A549 (cell line): ENCODE measurements at regions not wholly inside any gene's neighbourhood (a gene's known extent, or its start where the extent isn't known, plus 50 kb on each side); places are given as distances from the start of the nearest gene placed in this dataset.

ENCODE experiments used
- ATAC-seq, 2 experiments: fragments of 200-7000 bp in 1 of 2; fragments of >200 bp in 1 of 2; cut with Nextera tagmentation in 1 of 2; cut with Tn5 transposase in 1 of 2; 3 replicates each; pipeline versions ENCODE4 v1.8.0 to v1.9.1; 2018 to 2020; ENCODE audit warnings: mild to moderate bottlenecking in 1 of 2, moderate library complexity in 1 of 2
- CTCF ChIA-PET: fragments of 300-600 bp; sonication (Branson Sonifier 250); formaldehyde crosslinking; extraction: SDS; loops from one replicate; lab custom pipeline; 2021; ENCODE audit warnings: antibody characterized with exemption, inconsistent platforms; lab: Yijun Ruan, JAX
- POLR2A ChIA-PET: fragments of 350-600 bp; formaldehyde crosslinking; extraction: SDS; loops from one replicate; lab custom pipeline; 2021; ENCODE audit warnings: antibody characterized with exemption, inconsistent platforms; lab: Yijun Ruan, JAX
- DNase-seq, 2 experiments: peaks; one replicate each; pipeline versions ENCODE4 v3.0.0 to v3.0.0-alpha.2; 2011 to 2016; ENCODE audit warnings: low read depth in 1 of 2, low spot score in 1 of 2
- FAIRE-seq: peaks from 2 replicates; lab custom pipeline; 2011; peaks lifted over from hg19 to GRCh38; lab: Jason Lieb, UNC
- H3K27ac ChIP-seq, 2 experiments: fragments of >200 bp; sonication (Bioruptor Twin); formaldehyde crosslinking; 3 replicates each; pipeline ENCODE4 v1.5.1; 2016 to 2017
- H3K4me1 ChIP-seq: fragments of >200 bp; sonication (Bioruptor Twin); formaldehyde crosslinking; 3 replicates; pipeline ENCODE4 v1.6.1; 2016
- H3K4me2 ChIP-seq: fragments of >200 bp; sonication (Bioruptor Twin); formaldehyde crosslinking; 3 replicates; pipeline ENCODE4 v1.6.1; 2016
- H3K4me3 ChIP-seq: fragments of >200 bp; sonication (Bioruptor Twin); formaldehyde crosslinking; 3 replicates; pipeline ENCODE4 v1.5.1; 2016
- H3K9me3 ChIP-seq: fragments of >200 bp; sonication (Bioruptor Twin); formaldehyde crosslinking; 3 replicates; pipeline ENCODE4 v1.6.1; 2016
- BCL3 ChIP-seq: fragments of >200 bp; sonication (Bioruptor Twin); formaldehyde crosslinking; IDR thresholded peaks from 3 replicates; pipeline ENCODE4 v1.6.1; 2016
- BHLHE40 ChIP-seq: IDR thresholded peaks from 2 replicates; pipeline ENCODE4 v1.6.1; 2012; ENCODE audit warnings: low read depth, low read length, inconsistent platforms
- CBX8 ChIP-seq: fragments of 200-600 bp; sonication (generic); IDR thresholded peaks from 2 replicates; pipeline ENCODE4 v1.6.1; 2016
- CEBPB ChIP-seq, 2 experiments: fragments of >200 bp in 1 of 2; sonication (Bioruptor Twin) in 1 of 2; formaldehyde crosslinking in 1 of 2; IDR thresholded peaks; 2 replicates each; pipeline ENCODE4 v1.6.1; 2012 to 2016
- CHD4 ChIP-seq: fragments of 200-600 bp; sonication (generic); IDR thresholded peaks from 2 replicates; pipeline ENCODE4 v1.6.1; 2016; ENCODE audit warnings: antibody characterized with exemption, mild to moderate bottlenecking, borderline replicate concordance
- E2F6 ChIP-seq: IDR thresholded peaks from 2 replicates; pipeline ENCODE4 v1.6.1; 2012; ENCODE audit warnings: low read depth, borderline replicate concordance
- ELK1 ChIP-seq: fragments of 150-350 bp; IDR thresholded peaks from 2 replicates; pipeline ENCODE4 v1.6.1; 2014; ENCODE audit warnings: low read depth, mild to moderate bottlenecking, low read length
- EP300 ChIP-seq, 2 experiments: fragments of >200 bp; sonication (Bioruptor Twin); formaldehyde crosslinking; IDR thresholded peaks; 2 replicates in 1 of 2; 3 replicates in 1 of 2; pipeline ENCODE4 v1.6.1; 2016 to 2017
- ESRRA ChIP-seq: fragments of 150-350 bp; IDR thresholded peaks from 2 replicates; pipeline ENCODE4 v1.6.1; 2014; ENCODE audit warnings: mild to moderate bottlenecking, low read length, borderline replicate concordance
- FOSL2 ChIP-seq, 2 experiments: fragments of 450-650 bp in 1 of 2; fragments of >200 bp in 1 of 2; sonication (Bioruptor Twin) in 1 of 2; formaldehyde crosslinking; IDR thresholded peaks; 2 replicates each; pipeline versions ENCODE4 v1.5.0 to v1.6.1; 2016 to 2020; ENCODE audit warnings: mild to moderate bottlenecking in 1 of 2, moderate library complexity in 1 of 2
- GATA3 ChIP-seq: IDR thresholded peaks from 2 replicates; pipeline ENCODE4 v1.6.1; 2012; ENCODE audit warnings: borderline replicate concordance
- HDAC2 ChIP-seq: fragments of 200-600 bp; sonication (generic); IDR thresholded peaks from 2 replicates; pipeline ENCODE4 v1.6.1; 2016
- HOXB5 ChIP-seq: fragments of 250-450 bp; sonication (Bioruptor Pico); IDR thresholded peaks from 2 replicates; pipeline ENCODE4 v1.5.0; 2020; ENCODE audit warnings: mild to moderate bottlenecking, moderate library complexity
- JUNB ChIP-seq: fragments of >200 bp; sonication (Bioruptor Twin); formaldehyde crosslinking; IDR thresholded peaks from 2 replicates; pipeline ENCODE4 v1.6.1; 2016
- KDM1A ChIP-seq: fragments of 200-600 bp; sonication (generic); IDR thresholded peaks from 2 replicates; pipeline ENCODE4 v1.6.1; 2016; ENCODE audit warnings: low read depth, mild to moderate bottlenecking
- MAFK ChIP-seq: fragments of 450-650 bp; IDR thresholded peaks from 2 replicates; pipeline ENCODE4 v1.6.1; 2014; ENCODE audit not compliant: partially characterized antibody
- NFE2L2 ChIP-seq: fragments of 150-350 bp; conservative IDR thresholded peaks from 2 replicates; pipeline ENCODE4 v1.6.1; 2014; ENCODE audit warnings: low read length
- RCOR1 ChIP-seq: fragments of 150-350 bp; IDR thresholded peaks from 2 replicates; pipeline ENCODE4 v1.6.1; 2014; ENCODE audit warnings: antibody characterized with exemption, low read length, low read depth
- REST ChIP-seq: fragments of 200-600 bp; sonication (generic); IDR thresholded peaks from 2 replicates; pipeline ENCODE4 v1.6.1; 2016; ENCODE audit warnings: antibody characterized with exemption, mild to moderate bottlenecking, moderate library complexity
- RFX5 ChIP-seq: fragments of 450-650 bp; IDR thresholded peaks from 2 replicates; pipeline ENCODE4 v1.7.1; 2014; ENCODE audit warnings: antibody characterized with exemption, mild to moderate bottlenecking, moderate library complexity
- SREBF2 ChIP-seq: fragments of 450-650 bp; IDR thresholded peaks from 2 replicates; pipeline ENCODE4 v1.6.1; 2014; ENCODE audit warnings: mild to moderate bottlenecking, moderate library complexity
- WGBS: methylation state at CpG from one replicate; pipeline ENCODE4 v1.1.6; 2017; ENCODE audit errors: missing lambda C conversion rate; 5-methylcytosine and 5-hydroxymethylcytosine counted together

- TF ChIP-seq MAFK: no peak
- no peak for TF ChIP-seq ESRRA
- TF ChIP-seq CBX8: no peak
- no peak for TF ChIP-seq CHD4
These were observed 192.8 kb downstream of the TBX22 start (continued) for GRCh38 chrX:80207327-80207726.

- no peaks in the 10 kb centered on the region for H3K9me3 ChIP-seq
- ATAC-seq (peak; percentile 76 to 82; a peak in 5 of 6 replicates), DNase-seq (peak; percentile 0 to 63), FAIRE-seq (no peak)
- ChIA-PET CTCF (no interaction called here), POLR2A (no interaction called here)
- peak overlapping the region; percentile 39 to 63; a peak in 5 of 6 replicates for H3K27ac ChIP-seq
- no peak for TF ChIP-seq RCOR1
- no peak for TF ChIP-seq SREBF2
- TF ChIP-seq MAFK: peak; percentile 75
- peak; percentile 63 for TF ChIP-seq FOSL2 (IDR thresholded peaks at IDR 0.05)
- TF ChIP-seq FOSL2 (CRISPR knock-in tag; IDR thresholded peaks at IDR 0.05): peak; percentile 86
- peak in 1 of 2 experiments; percentile 80; a peak in 2 of 4 replicates for TF ChIP-seq CEBPB (IDR thresholded peaks at IDR 0.05)
- TF ChIP-seq GATA3: peak; percentile 31; the same call in 1 of the 2 replicates
- TF ChIP-seq JUNB: peak; percentile 73
- TF ChIP-seq HDAC2: no peak
- no peak for TF ChIP-seq REST
- TF ChIP-seq NFE2L2: peak; percentile 34; the same call in 1 of the 2 replicates
- H3K4me2 ChIP-seq: no peak overlapping the region
- no peak overlapping the region for H3K4me3 ChIP-seq
- H3K4me1 ChIP-seq: no peaks in the 10 kb centered on the region
- 2% methylated on average over 2 of the region's 2 CpGs for WGBS
These were observed 201.5 kb downstream of the TBX22 start for GRCh38 chrX:80216086-80216485.

GRCh38 chrX:80223982-80224579, 196.2 kb upstream of the TENT5D start:
- TF ChIP-seq GATA3: no peak
- no peak for TF ChIP-seq SREBF2
- no peak for TF ChIP-seq HOXB5 (CRISPR knock-in tag)
- no peak for TF ChIP-seq ELK1
- no peak for TF ChIP-seq BHLHE40
- no peak for TF ChIP-seq RFX5
- TF ChIP-seq E2F6: no peak
- no peak for TF ChIP-seq BCL3
- TF ChIP-seq CBX8: no peak
- TF ChIP-seq EP300 (IDR thresholded peaks at IDR 0.05): no peak
- no peak for TF ChIP-seq REST
- TF ChIP-seq KDM1A: no peak
- TF ChIP-seq, all 56 proteins: peak for 0
- ChIA-PET CTCF (no interaction called here), POLR2A (no interaction called here)
- ATAC-seq: peak in 1 of 2 experiments; percentile 58; a peak in 2 of 6 replicates
- Histone ChIP-seq H3K4me1 (no peaks in the 10 kb centered on the region), H3K4me2 (no peak overlapping the region), H3K4me3 (no peak overlapping the region), H3K27ac (no peak overlapping the region), H3K9me3 (no peaks in the 10 kb centered on the region)
- FAIRE-seq: no peak
- DNase-seq: peak in 1 of 2 experiments; percentile 4
